ENCODE measurements at regions not wholly inside any gene's neighbourhood (a gene's known extent, or its start where the extent isn't known, plus 50 kb on each side); places are given as distances from the start of the nearest gene placed in this dataset.

GRCh38 chr5:32949286-32949970 is 238.3 kb downstream of the NPR3 start:
- no peak for TF ChIP-seq POLR2AphosphoS5 (IDR thresholded peaks at IDR 0.05)
- no peak for TF ChIP-seq POLR2A (IDR thresholded peaks at IDR 0.05)
- no peak for TF ChIP-seq CTCF (IDR thresholded peaks at IDR 0.05)
